Endothelial cell of umbilical vein (primary cell): ENCODE measurements at regions not wholly inside any gene's neighbourhood (a gene's known extent, or its start where the extent isn't known, plus 50 kb on each side); places are given as distances from the start of the nearest gene placed in this dataset.

Experiments
- BruUV-seq: library from RNA; stranded (reverse); fragments of 400-500 nt; replicated peaks from 2 replicates; lab custom pipeline; 2021; lab: Mats Ljungman, UMichigan
- CTCF ChIA-PET: fragments of 300-600, 350-600 bp; sonication (Branson Sonifier 250); formaldehyde crosslinking; loops from one replicate; lab custom pipeline; 2021; ENCODE audit warnings: antibody characterized with exemption, inconsistent platforms; lab: Charles Lee
- POLR2A ChIA-PET: fragments of 300-600, 350-600 bp; sonication (Branson Sonifier 250); formaldehyde crosslinking; loops from one replicate; lab custom pipeline; 2021; ENCODE audit warnings: antibody characterized with exemption, inconsistent platforms; lab: Charles Lee
- DNase-seq: peaks from one replicate; pipeline ENCODE4 v3.0.0-alpha.2; 2011; ENCODE audit warnings: low read depth, low spot score
- FAIRE-seq: peaks from 2 replicates; lab custom pipeline; 2011; peaks lifted over from hg19 to GRCh38; lab: Jason Lieb, UNC
- H2AFZ ChIP-seq: 2 replicates; pipeline ENCODE4 v1.6.0; 2012; ENCODE audit warnings: low read depth, low read length, control low read depth, inconsistent platforms
- H3K27ac ChIP-seq: 2 replicates; pipeline ENCODE4 v1.5.1; 2011; ENCODE audit warnings: low read depth, mild to moderate bottlenecking, control low read depth, low read length, moderate library complexity; ENCODE audit not compliant: insufficient read depth
- H3K27me3 ChIP-seq, 2 experiments: 2 replicates each; pipeline versions ENCODE4 v1.6.0 to v1.6.1; 2011; ENCODE audit warnings: low read length in 2 of 2, mixed read lengths in 1 of 2; ENCODE audit not compliant: control insufficient read depth in 2 of 2, insufficient read depth in 2 of 2
- H3K36me3 ChIP-seq, 2 experiments: 2 replicates in 1 of 2; 3 replicates in 1 of 2; pipeline ENCODE4 v1.5.1; 2011; ENCODE audit warnings: low read length in 2 of 2, mild to moderate bottlenecking in 1 of 2, moderate library complexity in 1 of 2; ENCODE audit not compliant: control insufficient read depth in 2 of 2, insufficient read depth in 2 of 2; ENCODE audit errors: extremely low read depth in 1 of 2
- H3K4me1 ChIP-seq: 3 replicates; pipeline ENCODE4 v1.5.1; 2011; ENCODE audit warnings: mild to moderate bottlenecking, low read length; ENCODE audit not compliant: control insufficient read depth, insufficient read depth; ENCODE audit errors: extremely low read depth
- H3K4me2 ChIP-seq: 2 replicates; pipeline ENCODE4 v1.6.1; 2011; ENCODE audit warnings: low read length, control low read depth, mixed read lengths; ENCODE audit not compliant: insufficient read depth
- H3K4me3 ChIP-seq, 3 experiments: fragments of 200-600 bp in 1 of 3; sonication (generic), shearing (Covaris generic) in 1 of 3; replicated peaks in 1 of 3; 2 replicates each; pipeline ENCODE4 v1.5.1; 2011 to 2016; ENCODE audit warnings: control low read depth in 3 of 3, low read length in 3 of 3, mild to moderate bottlenecking in 2 of 3, inconsistent platforms in 1 of 3, low read depth in 1 of 3, moderate library complexity in 1 of 3; ENCODE audit not compliant: insufficient read depth in 1 of 3
- H3K79me2 ChIP-seq: 2 replicates; pipeline ENCODE4 v1.6.0; 2012; ENCODE audit warnings: low read length, inconsistent platforms; ENCODE audit not compliant: control insufficient read depth, insufficient read depth
- H3K9ac ChIP-seq: replicated peaks from 2 replicates; pipeline ENCODE3; 2011; ENCODE audit warnings: low read length, control low read depth; ENCODE audit not compliant: insufficient read depth; ENCODE audit errors: extremely low read depth
- H3K9me1 ChIP-seq: replicated peaks from 3 replicates; pipeline ENCODE4 v1.6.0; 2011; ENCODE audit warnings: mild to moderate bottlenecking, low read length; ENCODE audit not compliant: control insufficient read depth, insufficient read depth; ENCODE audit errors: extremely low read depth
- H3K9me3 ChIP-seq: replicated peaks from 2 replicates; pipeline ENCODE4 v1.5.1; 2012; ENCODE audit warnings: low read length, inconsistent platforms; ENCODE audit not compliant: control insufficient read depth, insufficient read depth
- H4K20me1 ChIP-seq: replicated peaks from 2 replicates; pipeline ENCODE3; 2011; ENCODE audit warnings: mild to moderate bottlenecking, low read length; ENCODE audit not compliant: control insufficient read depth, insufficient read depth; ENCODE audit errors: extremely low read depth
- EZH2 ChIP-seq: IDR thresholded peaks from 2 replicates; pipeline ENCODE4 v1.6.1; 2012; ENCODE audit warnings: borderline replicate concordance, low read depth, mild to moderate bottlenecking, moderate library complexity, low read length, inconsistent platforms; ENCODE audit not compliant: severe bottlenecking
- FOS ChIP-seq: IDR thresholded peaks from 2 replicates; pipeline ENCODE4 v1.6.1; 2011; ENCODE audit warnings: mild to moderate bottlenecking, low read length, moderate library complexity, borderline replicate concordance; ENCODE audit not compliant: insufficient read depth
- GATA2 ChIP-seq: IDR thresholded peaks from 2 replicates; pipeline ENCODE4 v1.7.0; 2011; ENCODE audit warnings: low read depth, mild to moderate bottlenecking, moderate library complexity, mixed read lengths, low read length; ENCODE audit not compliant: insufficient read length, insufficient read depth
- JUN ChIP-seq: IDR thresholded peaks from 2 replicates; pipeline ENCODE4 v1.6.1; 2011; ENCODE audit warnings: borderline replicate concordance, low read depth; ENCODE audit not compliant: insufficient read length, insufficient read depth
- MYC ChIP-seq: IDR thresholded peaks from one replicate; pipeline ENCODE4 v1.6.1; 2011; ENCODE audit warnings: mild to moderate bottlenecking, low read depth, low read length
- POLR2A ChIP-seq: IDR thresholded peaks from 2 replicates; pipeline ENCODE4 v1.6.1; 2012; ENCODE audit warnings: low read depth, mild to moderate bottlenecking, control low read depth, low read length
- POLR2AphosphoS5 ChIP-seq: IDR thresholded peaks from 2 replicates; pipeline ENCODE4 v1.6.1; 2012; ENCODE audit warnings: low read depth, mild to moderate bottlenecking, control low read depth, low read length, moderate library complexity; ENCODE audit not compliant: insufficient read depth
- dilution Hi-C: fragments of 300-500 bp; cut with MboI; formaldehyde crosslinking; loops from one replicate; pipeline ENCODE4 v1.15.0; 2019; ENCODE audit warnings: low sequenced_read_pairs; ENCODE audit not compliant: extremely low pct_ligation_motif_present
- intact Hi-C: fragments of 100-400 bp; cut with micrococcal nuclease; formaldehyde crosslinking; loops from one replicate; pipeline ENCODE4 v1.10.0; 2022
- TF ChIP-seq, protein P1 (sequence below), 2 donors: IDR thresholded peaks; 1 replicate in 1 of 2; 2 replicates in 1 of 2; pipeline ENCODE4 v1.5.1; 2011; ENCODE audit warnings: low read length in 2 of 2, mild to moderate bottlenecking in 2 of 2, moderate library complexity in 2 of 2, control low read depth in 1 of 2, inconsistent platforms in 1 of 2, low read depth in 1 of 2; ENCODE audit not compliant: insufficient read depth in 1 of 2; ENCODE audit errors: extremely low read depth in 1 of 2
- TF ChIP-seq, protein P2 (sequence below): IDR thresholded peaks from 2 replicates; pipeline ENCODE4 v1.6.1; 2011; ENCODE audit not compliant: insufficient read depth, insufficient read length

DNA sequence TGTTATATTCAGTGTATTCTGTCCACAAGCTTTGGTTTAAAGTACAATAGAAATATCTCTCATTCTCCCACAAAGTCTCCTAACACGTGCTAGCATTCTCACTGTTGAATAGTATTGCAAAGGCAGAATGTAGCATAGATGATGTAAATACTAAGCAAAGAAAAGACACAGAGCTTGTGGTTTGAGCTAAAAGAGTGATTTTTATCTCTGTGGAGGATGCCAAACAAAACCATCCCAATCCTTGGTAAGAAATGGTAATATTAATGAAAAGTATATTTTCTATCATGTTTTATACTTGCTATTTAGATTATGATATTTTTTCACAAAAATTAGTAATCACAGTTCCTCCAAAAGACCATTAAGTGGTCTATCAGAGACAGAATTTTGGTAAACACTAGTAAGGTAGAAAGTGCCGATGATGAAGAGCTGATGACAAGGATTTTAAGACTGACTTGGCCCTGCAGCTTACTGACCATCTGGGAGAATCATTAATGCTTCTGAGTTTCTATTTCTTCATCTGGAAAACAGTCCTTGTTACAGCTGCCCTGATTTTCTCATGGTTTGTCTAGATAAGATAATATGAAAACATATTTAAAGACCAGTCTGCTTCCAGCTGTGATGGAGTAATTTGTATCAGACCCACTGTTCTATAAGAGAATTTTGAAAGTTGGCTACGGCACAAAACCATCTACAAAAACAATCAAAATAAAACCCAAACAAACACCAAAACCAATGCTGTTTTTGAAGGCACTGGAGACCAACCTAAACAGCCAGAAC is 510.2 kb downstream of the SPATA31D1 start:
- POLR2A ChIA-PET, result no interaction called here
- no peaks in the 10 kb centered on the region for H3K79me2 ChIP-seq
- H3K36me3 ChIP-seq, result no peaks in the 10 kb centered on the region
- no peak overlapping the region for H2AFZ ChIP-seq
- intact Hi-C loops (no loop called here), dilution Hi-C loops (no loop called here)
- H3K4me3 ChIP-seq, result no peak overlapping the region
- TF ChIP-seq, protein P1, sequence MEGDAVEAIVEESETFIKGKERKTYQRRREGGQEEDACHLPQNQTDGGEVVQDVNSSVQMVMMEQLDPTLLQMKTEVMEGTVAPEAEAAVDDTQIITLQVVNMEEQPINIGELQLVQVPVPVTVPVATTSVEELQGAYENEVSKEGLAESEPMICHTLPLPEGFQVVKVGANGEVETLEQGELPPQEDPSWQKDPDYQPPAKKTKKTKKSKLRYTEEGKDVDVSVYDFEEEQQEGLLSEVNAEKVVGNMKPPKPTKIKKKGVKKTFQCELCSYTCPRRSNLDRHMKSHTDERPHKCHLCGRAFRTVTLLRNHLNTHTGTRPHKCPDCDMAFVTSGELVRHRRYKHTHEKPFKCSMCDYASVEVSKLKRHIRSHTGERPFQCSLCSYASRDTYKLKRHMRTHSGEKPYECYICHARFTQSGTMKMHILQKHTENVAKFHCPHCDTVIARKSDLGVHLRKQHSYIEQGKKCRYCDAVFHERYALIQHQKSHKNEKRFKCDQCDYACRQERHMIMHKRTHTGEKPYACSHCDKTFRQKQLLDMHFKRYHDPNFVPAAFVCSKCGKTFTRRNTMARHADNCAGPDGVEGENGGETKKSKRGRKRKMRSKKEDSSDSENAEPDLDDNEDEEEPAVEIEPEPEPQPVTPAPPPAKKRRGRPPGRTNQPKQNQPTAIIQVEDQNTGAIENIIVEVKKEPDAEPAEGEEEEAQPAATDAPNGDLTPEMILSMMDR (IDR thresholded peaks at IDR 0.05; ENCODE audit: extremely low read depth in 1 of 2, insufficient read depth in 1 of 2, low read depth in 1 of 2, low read length in 2 of 2), result no peak
- TF ChIP-seq, protein P2, sequence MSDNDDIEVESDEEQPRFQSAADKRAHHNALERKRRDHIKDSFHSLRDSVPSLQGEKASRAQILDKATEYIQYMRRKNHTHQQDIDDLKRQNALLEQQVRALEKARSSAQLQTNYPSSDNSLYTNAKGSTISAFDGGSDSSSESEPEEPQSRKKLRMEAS, result no peak
- TF ChIP-seq JUN, result no peak
- TF ChIP-seq POLR2AphosphoS5, result no peak
- no peak for TF ChIP-seq MYC
- TF ChIP-seq EZH2, result no peak
- TF ChIP-seq POLR2A, result no peak
- no peak for TF ChIP-seq GATA2
- TF ChIP-seq FOS, result no peak
- FAIRE-seq (no peak), DNase-seq (no peak)
- no peaks in the 10 kb centered on the region for H3K4me1 ChIP-seq
- no peak overlapping the region for H3K27ac ChIP-seq
- CTCF ChIA-PET, result no interaction called here
- H3K27me3 ChIP-seq, result no peaks in the 10 kb centered on the region
- H3K9ac ChIP-seq, result no peak overlapping the region
- no peak overlapping the region for H3K4me2 ChIP-seq
- no peaks in the 10 kb centered on the region for H4K20me1 ChIP-seq
- BruUV-seq, result no TSS peak
- no peaks in the 10 kb centered on the region for H3K9me3 ChIP-seq
- no peaks in the 10 kb centered on the region for H3K9me1 ChIP-seq
